ENCODE measurements at regions not wholly inside any gene's neighbourhood (a gene's known extent, or its start where the extent isn't known, plus 50 kb on each side); places are given as distances from the start of the nearest gene placed in this dataset.

DNA sequence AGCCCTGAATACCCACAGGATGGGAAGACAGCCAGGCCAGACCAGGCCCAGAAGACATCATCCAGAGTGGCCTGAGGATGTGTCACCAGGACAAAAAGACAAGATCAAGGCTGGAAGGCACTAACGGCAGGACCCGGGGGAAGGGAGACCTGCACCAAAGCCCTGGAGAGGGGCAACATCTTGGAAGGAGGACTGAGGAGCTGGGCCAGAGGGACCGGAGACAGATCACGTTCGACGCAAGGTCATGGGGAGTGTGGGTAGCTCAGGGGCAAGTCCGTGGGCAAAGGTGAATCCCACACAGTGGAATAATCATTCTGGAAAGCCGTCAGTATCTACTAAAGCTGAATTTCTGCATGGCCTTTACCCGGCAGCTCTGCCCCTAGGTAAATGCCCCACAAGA lies 478.6 kb downstream of the MATN1 start:
- intact Hi-C loops (cut with micrococcal nuclease): no loop called here
- RAD21 ChIA-PET (ENCODE audit: low non-redundant PET in 1 of 2, low total read pairs in 2 of 2, uncharacterized antibody in 2 of 2, unreplicated experiment in 2 of 2): no interaction called here
- Histone ChIP-seq H3K27ac (ENCODE audit: low read depth, low read length) (no peak overlapping the region), H2AFZ (ENCODE audit: low read depth, low read length, poor library complexity, severe bottlenecking) (no peak overlapping the region), H3K4me2 (ENCODE audit: low read length) (no peak overlapping the region), H3K9me3 (ENCODE audit: control insufficient read depth in 1 of 2, insufficient read depth in 1 of 2, low read depth in 1 of 2, low read length in 2 of 2) (no peaks in the 10 kb centered on the region), H3K36me3 (ENCODE audit: control insufficient read depth in 1 of 2, insufficient read depth in 2 of 2, low read length in 2 of 2) (no peaks in the 10 kb centered on the region), H4K20me1 (ENCODE audit: insufficient read depth) (no peaks in the 10 kb centered on the region), H3K79me2 (ENCODE audit: insufficient read depth, low read length) (no peaks in the 10 kb centered on the region), H3K9me2 (ENCODE audit: insufficient read depth) (no peaks in the 10 kb centered on the region), H3K27me3 (ENCODE audit: insufficient read depth, low read length) (peaks cover 25% of the 10 kb centered on the region), H3K4me3 (replicated peaks in 1 of 2; ENCODE audit: low read depth in 1 of 2, low read length in 2 of 2) (no peak overlapping the region), H3K9ac (ENCODE audit: low read length) (no peak overlapping the region), H3K4me1 (ENCODE audit: control insufficient read depth in 1 of 2, insufficient read depth in 2 of 2, low read length in 2 of 2) (no peaks in the 10 kb centered on the region)
- POLR2A ChIA-PET: no interaction called here
- TF ChIP-seq, protein P1, sequence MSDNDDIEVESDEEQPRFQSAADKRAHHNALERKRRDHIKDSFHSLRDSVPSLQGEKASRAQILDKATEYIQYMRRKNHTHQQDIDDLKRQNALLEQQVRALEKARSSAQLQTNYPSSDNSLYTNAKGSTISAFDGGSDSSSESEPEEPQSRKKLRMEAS (IDR thresholded peaks at IDR 0.05): no peak
- TF ChIP-seq, protein P2, sequence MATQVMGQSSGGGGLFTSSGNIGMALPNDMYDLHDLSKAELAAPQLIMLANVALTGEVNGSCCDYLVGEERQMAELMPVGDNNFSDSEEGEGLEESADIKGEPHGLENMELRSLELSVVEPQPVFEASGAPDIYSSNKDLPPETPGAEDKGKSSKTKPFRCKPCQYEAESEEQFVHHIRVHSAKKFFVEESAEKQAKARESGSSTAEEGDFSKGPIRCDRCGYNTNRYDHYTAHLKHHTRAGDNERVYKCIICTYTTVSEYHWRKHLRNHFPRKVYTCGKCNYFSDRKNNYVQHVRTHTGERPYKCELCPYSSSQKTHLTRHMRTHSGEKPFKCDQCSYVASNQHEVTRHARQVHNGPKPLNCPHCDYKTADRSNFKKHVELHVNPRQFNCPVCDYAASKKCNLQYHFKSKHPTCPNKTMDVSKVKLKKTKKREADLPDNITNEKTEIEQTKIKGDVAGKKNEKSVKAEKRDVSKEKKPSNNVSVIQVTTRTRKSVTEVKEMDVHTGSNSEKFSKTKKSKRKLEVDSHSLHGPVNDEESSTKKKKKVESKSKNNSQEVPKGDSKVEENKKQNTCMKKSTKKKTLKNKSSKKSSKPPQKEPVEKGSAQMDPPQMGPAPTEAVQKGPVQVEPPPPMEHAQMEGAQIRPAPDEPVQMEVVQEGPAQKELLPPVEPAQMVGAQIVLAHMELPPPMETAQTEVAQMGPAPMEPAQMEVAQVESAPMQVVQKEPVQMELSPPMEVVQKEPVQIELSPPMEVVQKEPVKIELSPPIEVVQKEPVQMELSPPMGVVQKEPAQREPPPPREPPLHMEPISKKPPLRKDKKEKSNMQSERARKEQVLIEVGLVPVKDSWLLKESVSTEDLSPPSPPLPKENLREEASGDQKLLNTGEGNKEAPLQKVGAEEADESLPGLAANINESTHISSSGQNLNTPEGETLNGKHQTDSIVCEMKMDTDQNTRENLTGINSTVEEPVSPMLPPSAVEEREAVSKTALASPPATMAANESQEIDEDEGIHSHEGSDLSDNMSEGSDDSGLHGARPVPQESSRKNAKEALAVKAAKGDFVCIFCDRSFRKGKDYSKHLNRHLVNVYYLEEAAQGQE (IDR thresholded peaks at IDR 0.05; ENCODE audit: low read depth): no peak
- no TSS peak for BruUV-seq (replicated peaks)
- CTCF ChIA-PET: no interaction called here
- ATAC-seq (no peak), DNase-seq (ENCODE audit: low read depth, low spot score) (no peak)

DNA sequence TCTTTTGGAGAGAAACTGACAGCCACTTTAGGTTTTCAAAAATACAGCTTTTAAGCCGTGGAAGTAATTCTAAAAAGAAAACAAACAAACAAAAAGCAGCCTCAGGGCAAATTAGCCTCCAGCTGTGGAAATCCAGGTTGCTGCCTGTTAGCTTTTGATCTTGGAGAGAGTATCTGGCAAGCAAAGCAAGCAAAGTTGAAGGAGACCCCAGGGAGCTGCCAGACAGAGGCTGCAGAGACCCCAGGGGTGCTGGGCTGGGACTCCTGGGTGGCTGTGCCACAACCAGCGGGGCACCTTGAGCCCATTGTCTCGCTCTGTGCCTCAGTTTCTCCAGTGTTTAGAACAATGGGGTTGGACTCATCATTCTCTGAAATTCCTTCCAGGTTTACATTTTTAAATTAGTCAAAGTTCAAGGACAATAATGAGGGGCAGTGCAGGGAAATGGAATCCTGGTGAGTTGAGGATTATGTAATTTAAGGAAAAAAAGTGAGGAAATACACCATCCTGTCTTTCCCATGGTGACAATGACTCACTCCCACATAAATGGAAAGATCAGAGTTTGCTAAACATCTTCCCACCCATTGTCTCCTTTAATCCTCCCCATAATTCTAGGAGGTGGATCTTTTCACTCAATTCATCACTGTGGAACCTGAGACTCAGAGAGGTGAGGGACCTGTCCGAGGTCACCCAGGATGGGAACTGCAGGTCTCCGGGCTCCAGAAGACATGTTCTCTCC lies 480.5 kb downstream of the MATN1 start:
- Histone ChIP-seq H3K27me3 (ENCODE audit: insufficient read depth, low read length) (peaks cover 17% of the 10 kb centered on the region), H3K4me2 (ENCODE audit: low read length) (no peak overlapping the region), H3K4me3 (replicated peaks in 1 of 2; ENCODE audit: low read depth in 1 of 2, low read length in 2 of 2) (no peak overlapping the region), H3K27ac (ENCODE audit: low read depth, low read length) (no peak overlapping the region), H3K9me3 (ENCODE audit: control insufficient read depth in 1 of 2, insufficient read depth in 1 of 2, low read depth in 1 of 2, low read length in 2 of 2) (no peaks in the 10 kb centered on the region), H3K9me2 (ENCODE audit: insufficient read depth) (no peaks in the 10 kb centered on the region), H3K36me3 (ENCODE audit: control insufficient read depth in 1 of 2, insufficient read depth in 2 of 2, low read length in 2 of 2) (no peaks in the 10 kb centered on the region), H2AFZ (ENCODE audit: low read depth, low read length, poor library complexity, severe bottlenecking) (no peak overlapping the region), H4K20me1 (ENCODE audit: insufficient read depth) (no peaks in the 10 kb centered on the region), H3K4me1 (ENCODE audit: control insufficient read depth in 1 of 2, insufficient read depth in 2 of 2, low read length in 2 of 2) (no peaks in the 10 kb centered on the region), H3K79me2 (ENCODE audit: insufficient read depth, low read length) (no peaks in the 10 kb centered on the region), H3K9ac (ENCODE audit: low read length) (no peak overlapping the region)
- BruUV-seq (replicated peaks): no TSS peak
- CTCF ChIA-PET: interaction anchor here (0.7 to 1.0 kb wide), 2 partner anchors 10 to 138 kb away, joined by 3 read pairs; no protein-coding TSS in a partner anchor
- ATAC-seq: no peak
- DNase-seq (ENCODE audit: low read depth, low spot score): no peak
- RAD21 ChIA-PET (ENCODE audit: low non-redundant PET in 1 of 2, low total read pairs in 2 of 2, uncharacterized antibody in 2 of 2, unreplicated experiment in 2 of 2): no interaction called here
- POLR2A ChIA-PET: no interaction called here
- intact Hi-C loops (cut with micrococcal nuclease): no loop called here
- TF ChIP-seq POLR2AphosphoS5 (IDR thresholded peaks at IDR 0.05; ENCODE audit: low read depth, low read length): no peak
- TF ChIP-seq EZH2 (IDR thresholded peaks at IDR 0.05): no peak
- no peak for TF ChIP-seq CBX3 (IDR thresholded peaks at IDR 0.05; ENCODE audit: low read depth)
- TF ChIP-seq, protein P3, sequence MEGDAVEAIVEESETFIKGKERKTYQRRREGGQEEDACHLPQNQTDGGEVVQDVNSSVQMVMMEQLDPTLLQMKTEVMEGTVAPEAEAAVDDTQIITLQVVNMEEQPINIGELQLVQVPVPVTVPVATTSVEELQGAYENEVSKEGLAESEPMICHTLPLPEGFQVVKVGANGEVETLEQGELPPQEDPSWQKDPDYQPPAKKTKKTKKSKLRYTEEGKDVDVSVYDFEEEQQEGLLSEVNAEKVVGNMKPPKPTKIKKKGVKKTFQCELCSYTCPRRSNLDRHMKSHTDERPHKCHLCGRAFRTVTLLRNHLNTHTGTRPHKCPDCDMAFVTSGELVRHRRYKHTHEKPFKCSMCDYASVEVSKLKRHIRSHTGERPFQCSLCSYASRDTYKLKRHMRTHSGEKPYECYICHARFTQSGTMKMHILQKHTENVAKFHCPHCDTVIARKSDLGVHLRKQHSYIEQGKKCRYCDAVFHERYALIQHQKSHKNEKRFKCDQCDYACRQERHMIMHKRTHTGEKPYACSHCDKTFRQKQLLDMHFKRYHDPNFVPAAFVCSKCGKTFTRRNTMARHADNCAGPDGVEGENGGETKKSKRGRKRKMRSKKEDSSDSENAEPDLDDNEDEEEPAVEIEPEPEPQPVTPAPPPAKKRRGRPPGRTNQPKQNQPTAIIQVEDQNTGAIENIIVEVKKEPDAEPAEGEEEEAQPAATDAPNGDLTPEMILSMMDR (IDR thresholded peaks at IDR 0.05 in 2 of 3, conservative IDR thresholded peaks at IDR 0.05 in 1 of 3; ENCODE audit: borderline replicate concordance in 1 of 3, insufficient read depth in 1 of 3, low read depth in 2 of 3, low read length in 2 of 3): no peak
- no peak for TF ChIP-seq YY1 (IDR thresholded peaks at IDR 0.05; ENCODE audit: extremely low read depth, insufficient replicate concordance, low read depth, low read length)
- no peak for TF ChIP-seq POLR2A (IDR thresholded peaks at IDR 0.05; ENCODE audit: borderline replicate concordance, extremely low read depth, insufficient read depth, insufficient read length)
- TF ChIP-seq ELF1 (IDR thresholded peaks at IDR 0.05; ENCODE audit: borderline replicate concordance, low read depth): no peak
- TF ChIP-seq CEBPB (IDR thresholded peaks at IDR 0.05; ENCODE audit: low read depth): no peak
- no peak for TF ChIP-seq SRF (IDR thresholded peaks at IDR 0.05; ENCODE audit: low read depth)
- TF ChIP-seq, protein P4, sequence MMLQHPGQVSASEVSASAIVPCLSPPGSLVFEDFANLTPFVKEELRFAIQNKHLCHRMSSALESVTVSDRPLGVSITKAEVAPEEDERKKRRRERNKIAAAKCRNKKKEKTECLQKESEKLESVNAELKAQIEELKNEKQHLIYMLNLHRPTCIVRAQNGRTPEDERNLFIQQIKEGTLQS (IDR thresholded peaks at IDR 0.05): no peak
- no peak for TF ChIP-seq ZNF274 (IDR thresholded peaks at IDR 0.05; ENCODE audit: low read depth, low read length)

Data from HCT116 (cell line).